GM23248 (cell line): ENCODE measurements at regions not wholly inside any gene's neighbourhood (a gene's known extent, or its start where the extent isn't known, plus 50 kb on each side); places are given as distances from the start of the nearest gene placed in this dataset.

Experiments used
- DNase-seq: peaks from one replicate; pipeline ENCODE4 v3.0.0-alpha.2; 2015
- H2AFZ ChIP-seq: fragments of 200-600 bp; sonication (generic); 2 replicates; pipeline ENCODE4 v1.6.1; 2016; ENCODE audit warnings: antibody characterized with exemption
- H3F3A ChIP-seq: fragments of 200-600 bp; sonication (generic); 2 replicates; pipeline ENCODE4 v1.6.1; 2016; ENCODE audit warnings: mild to moderate bottlenecking, antibody characterized with exemption, mixed run types; ENCODE audit not compliant: insufficient read depth
- H3K27ac ChIP-seq: fragments of 200-600 bp; sonication (generic); 2 replicates; pipeline ENCODE4 v1.5.1; 2016; ENCODE audit warnings: mild to moderate bottlenecking
- H3K27me3 ChIP-seq: fragments of 200-600 bp; sonication (generic); replicated peaks from 2 replicates; pipeline ENCODE4 v1.6.1; 2016; ENCODE audit warnings: mild to moderate bottlenecking; ENCODE audit not compliant: insufficient read depth
- H3K36me3 ChIP-seq: fragments of 200-600 bp; sonication (generic); 2 replicates; pipeline ENCODE4 v1.6.1; 2016; ENCODE audit warnings: low read depth, mild to moderate bottlenecking
- H3K4me1 ChIP-seq: fragments of 200-600 bp; sonication (generic); 2 replicates; pipeline ENCODE4 v1.6.1; 2016; ENCODE audit warnings: mild to moderate bottlenecking; ENCODE audit not compliant: insufficient read depth
- H3K4me2 ChIP-seq: fragments of 200-600 bp; sonication (generic); one replicate; pipeline ENCODE4 v1.6.1; 2016; ENCODE audit warnings: mild to moderate bottlenecking; ENCODE audit not compliant: unreplicated experiment
- H3K4me3 ChIP-seq: fragments of 200-600 bp; sonication (generic); 2 replicates; pipeline ENCODE4 v1.5.1; 2016; ENCODE audit warnings: mild to moderate bottlenecking
- H3K79me2 ChIP-seq: fragments of 200-600 bp; sonication (generic); 2 replicates; pipeline ENCODE4 v1.6.1; 2016; ENCODE audit warnings: mild to moderate bottlenecking; ENCODE audit not compliant: insufficient read depth
- H3K9ac ChIP-seq: fragments of 200-600 bp; sonication (generic); 2 replicates; pipeline ENCODE4 v1.6.1; 2016; ENCODE audit warnings: mild to moderate bottlenecking
- H3K9me2 ChIP-seq: fragments of 200-600 bp; sonication (generic); 2 replicates; pipeline ENCODE4 v1.6.1; 2016; ENCODE audit warnings: mixed run types, mild to moderate bottlenecking, moderate library complexity; ENCODE audit not compliant: insufficient read depth
- H3K9me3 ChIP-seq: fragments of 200-600 bp; sonication (generic); one replicate; pipeline ENCODE4 v1.6.1; 2017; ENCODE audit warnings: low read depth
- H4K20me1 ChIP-seq: fragments of 200-600 bp; sonication (generic); 2 replicates; pipeline ENCODE4 v1.6.0; 2016; ENCODE audit not compliant: insufficient read depth
- EZH2 ChIP-seq: fragments of 200-600 bp; sonication (generic); IDR thresholded peaks from 2 replicates; pipeline ENCODE4 v1.6.1; 2018; ENCODE audit warnings: antibody characterized with exemption, mild to moderate bottlenecking; ENCODE audit not compliant: insufficient read depth, poor library complexity, severe bottlenecking
- EZH2phosphoT487 ChIP-seq: fragments of 200-600 bp; sonication (generic); IDR thresholded peaks from 2 replicates; pipeline ENCODE4 v1.6.1; 2018; ENCODE audit warnings: antibody characterized with exemption, moderate library complexity, mild to moderate bottlenecking, low read depth; ENCODE audit not compliant: insufficient read depth
- WGBS, 2 experiments: methylation state at CpG; one replicate each; pipeline ENCODE4 v1.1.6; 2015 to 2017; ENCODE audit warnings: low lambda C conversion rate in 2 of 2, low coverage in 1 of 2; ENCODE audit errors: missing lambda C conversion rate in 2 of 2; 5-methylcytosine and 5-hydroxymethylcytosine counted together
- in situ Hi-C: fragments of 300-500 bp; cut with MboI; formaldehyde crosslinking; loops from 2 replicates; pipeline ENCODE4 v1.15.0; 2020

GRCh38 chr20:18992418-18992817, 178.8 kb downstream of the SCP2D1 start:
- Histone ChIP-seq H3K4me1 (no peaks in the 10 kb centered on the region), H4K20me1 (no peaks in the 10 kb centered on the region), H3K27ac (no peak overlapping the region), H3K79me2 (no peaks in the 10 kb centered on the region), H3K9me3 (no peaks in the 10 kb centered on the region), H3K4me3 (no peak overlapping the region), H3K9me2 (no peaks in the 10 kb centered on the region), H3F3A (no peaks in the 10 kb centered on the region), H3K4me2 (no peak overlapping the region), H3K27me3 (no peaks in the 10 kb centered on the region), H3K9ac (no peak overlapping the region), H3K36me3 (no peaks in the 10 kb centered on the region), H2AFZ (no peak overlapping the region)
- in situ Hi-C loops = no loop called here
- 30 to 32% methylated on average over 1 of the region's 1 CpG for WGBS, 2 experiments
- no peak for DNase-seq
- TF ChIP-seq EZH2 (no peak), EZH2phosphoT487 (no peak)

GRCh38 chr20:18995455-18995854, 181.9 kb downstream of the SCP2D1 start:
- no peak overlapping the region for H3K9ac ChIP-seq
- H3K27me3 ChIP-seq = no peaks in the 10 kb centered on the region
- WGBS, 2 experiments = 24 to 30% methylated on average over 3 of the region's 3 CpGs
- no peak overlapping the region for H2AFZ ChIP-seq
- H3K4me2 ChIP-seq = no peak overlapping the region
- H3K79me2 ChIP-seq = no peaks in the 10 kb centered on the region
- H3F3A ChIP-seq = no peaks in the 10 kb centered on the region
- H4K20me1 ChIP-seq = no peaks in the 10 kb centered on the region
- DNase-seq = no peak
- H3K9me3 ChIP-seq = no peaks in the 10 kb centered on the region
- no peaks in the 10 kb centered on the region for H3K9me2 ChIP-seq
- H3K36me3 ChIP-seq = no peaks in the 10 kb centered on the region
- H3K4me1 ChIP-seq = no peaks in the 10 kb centered on the region
- in situ Hi-C loops = no loop called here
- H3K27ac ChIP-seq = no peak overlapping the region
- no peak overlapping the region for H3K4me3 ChIP-seq
- no peak for TF ChIP-seq EZH2phosphoT487
- TF ChIP-seq EZH2 = no peak

GRCh38 chr20:18999086-18999485, 185.5 kb downstream of the SCP2D1 start:
- H3K79me2 ChIP-seq = no peaks in the 10 kb centered on the region
- 63 to 70% methylated on average over 7 of the region's 7 CpGs for WGBS, 2 experiments
- no peak overlapping the region for H2AFZ ChIP-seq
- H3F3A ChIP-seq = no peaks in the 10 kb centered on the region
- no peak overlapping the region for H3K9ac ChIP-seq
- H3K4me3 ChIP-seq = no peak overlapping the region
- no peak for DNase-seq
- in situ Hi-C loops = no loop called here
- no peaks in the 10 kb centered on the region for H3K9me3 ChIP-seq
- H3K4me1 ChIP-seq = no peaks in the 10 kb centered on the region
- H3K9me2 ChIP-seq = no peaks in the 10 kb centered on the region
- H3K4me2 ChIP-seq = no peak overlapping the region
- no peaks in the 10 kb centered on the region for H4K20me1 ChIP-seq
- H3K27me3 ChIP-seq = no peaks in the 10 kb centered on the region
- no peaks in the 10 kb centered on the region for H3K36me3 ChIP-seq
- no peak for TF ChIP-seq EZH2phosphoT487
- no peak for TF ChIP-seq EZH2
- H3K27ac ChIP-seq = no peak overlapping the region

- no peaks in the 10 kb centered on the region for H3K36me3 ChIP-seq
- in situ Hi-C loops = no loop called here
- no peaks in the 10 kb centered on the region for H3K79me2 ChIP-seq
- no peak overlapping the region for H3K4me2 ChIP-seq
- H3K9me3 ChIP-seq = no peaks in the 10 kb centered on the region
- DNase-seq = no peak
- H3K4me3 ChIP-seq = no peak overlapping the region
- H3F3A ChIP-seq = no peaks in the 10 kb centered on the region
- H3K9ac ChIP-seq = no peak overlapping the region
- 2 to 3% methylated on average over 7 of the region's 7 CpGs for WGBS, 2 experiments
- H3K9me2 ChIP-seq = no peaks in the 10 kb centered on the region
- no peak overlapping the region for H2AFZ ChIP-seq
- H4K20me1 ChIP-seq = no peaks in the 10 kb centered on the region
- H3K4me1 ChIP-seq = no peaks in the 10 kb centered on the region
- no peaks in the 10 kb centered on the region for H3K27me3 ChIP-seq
- H3K27ac ChIP-seq = no peak overlapping the region
- TF ChIP-seq EZH2 (no peak), EZH2phosphoT487 (no peak)
These were observed 186.5 kb downstream of the SCP2D1 start for GRCh38 chr20:19000078-19000477.

- Histone ChIP-seq H3K9me3 (no peaks in the 10 kb centered on the region), H3K4me3 (no peak overlapping the region), H4K20me1 (no peaks in the 10 kb centered on the region), H3K4me1 (no peaks in the 10 kb centered on the region), H3K36me3 (no peaks in the 10 kb centered on the region), H3F3A (no peaks in the 10 kb centered on the region), H2AFZ (no peak overlapping the region), H3K27me3 (no peaks in the 10 kb centered on the region), H3K9me2 (no peaks in the 10 kb centered on the region), H3K4me2 (no peak overlapping the region), H3K79me2 (no peaks in the 10 kb centered on the region), H3K27ac (no peak overlapping the region), H3K9ac (no peak overlapping the region)
- WGBS, 2 experiments = 15 to 38% methylated on average over 1 of the region's 1 CpG
- in situ Hi-C loops = no loop called here
- TF ChIP-seq EZH2 (no peak), EZH2phosphoT487 (no peak)
- no peak for DNase-seq
These were observed 187.6 kb downstream of the SCP2D1 start for GRCh38 chr20:19001177-19001576.
